ENCODE measurements at regions not wholly inside any gene's neighbourhood (a gene's known extent, or its start where the extent isn't known, plus 50 kb on each side); places are given as distances from the start of the nearest gene placed in this dataset.

GRCh38 chr5:109566361-109566760 is 123.4 kb upstream of the MAN2A1 start:
- TF ChIP-seq, protein P1, sequence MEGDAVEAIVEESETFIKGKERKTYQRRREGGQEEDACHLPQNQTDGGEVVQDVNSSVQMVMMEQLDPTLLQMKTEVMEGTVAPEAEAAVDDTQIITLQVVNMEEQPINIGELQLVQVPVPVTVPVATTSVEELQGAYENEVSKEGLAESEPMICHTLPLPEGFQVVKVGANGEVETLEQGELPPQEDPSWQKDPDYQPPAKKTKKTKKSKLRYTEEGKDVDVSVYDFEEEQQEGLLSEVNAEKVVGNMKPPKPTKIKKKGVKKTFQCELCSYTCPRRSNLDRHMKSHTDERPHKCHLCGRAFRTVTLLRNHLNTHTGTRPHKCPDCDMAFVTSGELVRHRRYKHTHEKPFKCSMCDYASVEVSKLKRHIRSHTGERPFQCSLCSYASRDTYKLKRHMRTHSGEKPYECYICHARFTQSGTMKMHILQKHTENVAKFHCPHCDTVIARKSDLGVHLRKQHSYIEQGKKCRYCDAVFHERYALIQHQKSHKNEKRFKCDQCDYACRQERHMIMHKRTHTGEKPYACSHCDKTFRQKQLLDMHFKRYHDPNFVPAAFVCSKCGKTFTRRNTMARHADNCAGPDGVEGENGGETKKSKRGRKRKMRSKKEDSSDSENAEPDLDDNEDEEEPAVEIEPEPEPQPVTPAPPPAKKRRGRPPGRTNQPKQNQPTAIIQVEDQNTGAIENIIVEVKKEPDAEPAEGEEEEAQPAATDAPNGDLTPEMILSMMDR (IDR thresholded peaks at IDR 0.05; ENCODE audit: poor library complexity) = no peak
- TF ChIP-seq EZH2 (IDR thresholded peaks at IDR 0.05; ENCODE audit: borderline replicate concordance) = no peak
- TF ChIP-seq EZH2phosphoT487 (IDR thresholded peaks at IDR 0.05; ENCODE audit: low read depth, severe bottlenecking, unreplicated experiment) = no peak

Measured in hepatocyte (in vitro differentiated cells).